Calu3 (cell line): ENCODE measurements at regions not wholly inside any gene's neighbourhood (a gene's known extent, or its start where the extent isn't known, plus 50 kb on each side); places are given as distances from the start of the nearest gene placed in this dataset.

Experiments
- BruUV-seq: library from RNA; stranded (reverse); fragments of 400-500 nt; replicated peaks from 2 replicates; lab custom pipeline; 2021; lab: Mats Ljungman, UMichigan
- CTCF ChIA-PET: fragments of 300-600 bp; sonication (Branson Sonifier 250); formaldehyde crosslinking; loops from one replicate; lab custom pipeline; 2022; ENCODE audit warnings: antibody characterized with exemption; lab: Charles Lee
- DNase-seq: peaks from one replicate; pipeline ENCODE4 v3.0.0; 2022
- H3K27ac Mint-ChIP-seq: one replicate; pipeline ENCODE4 v1.8.0; 2022; ENCODE audit warnings: mixed read lengths; ENCODE audit not compliant: unreplicated experiment
- H3K27me3 Mint-ChIP-seq: one replicate; pipeline ENCODE4 v1.8.0; 2022; ENCODE audit warnings: mixed read lengths; ENCODE audit not compliant: unreplicated experiment
- H3K36me3 Mint-ChIP-seq: one replicate; pipeline ENCODE4 v1.8.0; 2022; ENCODE audit warnings: mild to moderate bottlenecking, moderate library complexity, mixed read lengths; ENCODE audit not compliant: insufficient read depth, unreplicated experiment
- H3K4me1 Mint-ChIP-seq: one replicate; pipeline ENCODE4 v1.8.0; 2022; ENCODE audit warnings: mild to moderate bottlenecking, low read depth, mixed read lengths; ENCODE audit not compliant: unreplicated experiment
- H3K4me3 Mint-ChIP-seq: one replicate; pipeline ENCODE4 v1.8.0; 2022; ENCODE audit warnings: mild to moderate bottlenecking, low read depth, moderate library complexity, mixed read lengths; ENCODE audit not compliant: unreplicated experiment
- H3K9me3 Mint-ChIP-seq: one replicate; pipeline ENCODE4 v1.8.0; 2022; ENCODE audit warnings: low read depth, mixed read lengths; ENCODE audit not compliant: unreplicated experiment
- intact Hi-C: fragments of 100-400 bp; cut with micrococcal nuclease; formaldehyde crosslinking; loops from one replicate; pipeline ENCODE4 v1.10.0; 2022; ENCODE audit not compliant: unreplicated experiment
- TF ChIP-seq, protein P1 (sequence below): fragments of 200-600 bp; IDR thresholded peaks from one replicate; pipeline ENCODE4 v1.8.0; 2022; ENCODE audit warnings: antibody characterized with exemption; ENCODE audit not compliant: unreplicated experiment

GRCh38 chr14:101231828-101232227 lies 328.3 kb upstream of the RTL1 start:
- Mint-ChIP-seq H3K27ac (no peak overlapping the region), H3K4me3 (no peak overlapping the region), H3K36me3 (no peaks in the 10 kb centered on the region), H3K4me1 (peaks cover 11% of the 10 kb centered on the region), H3K27me3 (no peaks in the 10 kb centered on the region), H3K9me3 (no peaks in the 10 kb centered on the region)
- TF ChIP-seq, protein P1, sequence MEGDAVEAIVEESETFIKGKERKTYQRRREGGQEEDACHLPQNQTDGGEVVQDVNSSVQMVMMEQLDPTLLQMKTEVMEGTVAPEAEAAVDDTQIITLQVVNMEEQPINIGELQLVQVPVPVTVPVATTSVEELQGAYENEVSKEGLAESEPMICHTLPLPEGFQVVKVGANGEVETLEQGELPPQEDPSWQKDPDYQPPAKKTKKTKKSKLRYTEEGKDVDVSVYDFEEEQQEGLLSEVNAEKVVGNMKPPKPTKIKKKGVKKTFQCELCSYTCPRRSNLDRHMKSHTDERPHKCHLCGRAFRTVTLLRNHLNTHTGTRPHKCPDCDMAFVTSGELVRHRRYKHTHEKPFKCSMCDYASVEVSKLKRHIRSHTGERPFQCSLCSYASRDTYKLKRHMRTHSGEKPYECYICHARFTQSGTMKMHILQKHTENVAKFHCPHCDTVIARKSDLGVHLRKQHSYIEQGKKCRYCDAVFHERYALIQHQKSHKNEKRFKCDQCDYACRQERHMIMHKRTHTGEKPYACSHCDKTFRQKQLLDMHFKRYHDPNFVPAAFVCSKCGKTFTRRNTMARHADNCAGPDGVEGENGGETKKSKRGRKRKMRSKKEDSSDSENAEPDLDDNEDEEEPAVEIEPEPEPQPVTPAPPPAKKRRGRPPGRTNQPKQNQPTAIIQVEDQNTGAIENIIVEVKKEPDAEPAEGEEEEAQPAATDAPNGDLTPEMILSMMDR, result no peak
- CTCF ChIA-PET, result no interaction called here
- BruUV-seq, result no TSS peak
- DNase-seq, result no peak
- intact Hi-C loops, result loop anchor here (10.0 kb wide), 1 partner anchor 247 kb away; no protein-coding TSS in a partner anchor

DNA sequence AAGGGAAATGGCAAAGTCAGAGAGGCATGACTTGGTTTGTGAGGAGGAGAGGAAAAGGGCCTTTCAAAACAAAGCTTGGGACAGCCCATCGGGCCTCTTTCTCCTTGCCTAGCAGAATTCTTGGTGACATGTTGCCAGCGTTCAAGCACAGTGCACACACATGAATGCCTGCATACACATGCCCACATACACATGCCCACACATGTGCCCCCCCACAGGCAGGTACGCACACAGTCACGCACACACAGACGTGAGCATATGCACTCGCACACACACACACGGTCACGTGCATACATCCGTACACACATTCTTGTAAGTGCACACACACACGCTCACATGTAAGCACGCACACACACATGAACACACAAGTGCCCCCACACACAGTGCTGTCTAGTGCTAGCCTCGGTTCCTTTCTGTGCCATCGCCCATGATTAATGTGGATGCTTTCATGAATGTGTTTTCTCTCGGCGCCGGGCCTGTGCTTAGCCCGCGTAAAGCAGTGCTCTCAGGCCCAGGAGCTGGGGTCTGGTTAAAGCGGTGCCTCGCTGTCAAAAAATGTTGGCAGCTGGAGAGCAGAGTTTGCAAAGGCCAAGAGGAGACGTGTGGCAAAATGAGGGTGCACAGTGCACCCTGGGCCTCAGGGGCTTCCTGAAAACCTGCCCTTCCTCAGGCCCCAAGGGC lies 328.8 kb upstream of the DIO3 start:
- Mint-ChIP-seq H3K27ac (no peak overlapping the region), H3K4me1 (peaks cover 11% of the 10 kb centered on the region), H3K36me3 (no peaks in the 10 kb centered on the region), H3K9me3 (no peaks in the 10 kb centered on the region), H3K27me3 (no peaks in the 10 kb centered on the region), H3K4me3 (no peak overlapping the region)
- intact Hi-C loops, result loop anchor here (10.0 kb wide), 1 partner anchor 248 kb away; no protein-coding TSS in a partner anchor
- BruUV-seq, result no TSS peak
- CTCF ChIA-PET, result no interaction called here
- no peak for DNase-seq
- TF ChIP-seq, protein P1, result no peak

- TF ChIP-seq, protein P1, result no peak
- CTCF ChIA-PET, result no interaction called here
- Mint-ChIP-seq H3K4me1 (peaks cover 11% of the 10 kb centered on the region), H3K4me3 (no peak overlapping the region), H3K27me3 (no peaks in the 10 kb centered on the region), H3K36me3 (no peaks in the 10 kb centered on the region), H3K27ac (no peak overlapping the region), H3K9me3 (no peaks in the 10 kb centered on the region)
- no TSS peak for BruUV-seq
- intact Hi-C loops, result loop anchor here (10.0 kb wide), 1 partner anchor 248 kb away; no protein-coding TSS in a partner anchor
- DNase-seq, result no peak
These were observed 328.3 kb upstream of the DIO3 start for GRCh38 chr14:101233021-101233366.

DNA sequence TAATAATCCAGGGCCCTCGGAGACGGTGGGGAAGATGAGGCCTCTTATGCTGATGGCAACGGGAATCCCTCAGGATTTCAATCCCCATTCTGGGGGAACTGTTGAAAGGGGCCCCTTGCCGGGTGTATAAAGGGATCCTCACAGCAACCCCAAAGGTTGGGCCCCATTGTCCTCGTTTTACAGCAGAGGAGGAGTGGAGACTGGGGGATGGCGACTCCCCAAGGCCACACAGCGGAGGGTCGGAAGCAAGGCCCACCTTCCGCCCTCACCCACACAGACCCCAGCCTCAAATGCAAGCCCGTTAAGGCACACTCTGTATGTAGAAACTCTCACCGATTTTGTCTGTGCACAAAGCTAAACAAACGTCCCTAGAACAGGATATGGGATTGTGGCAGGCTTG lies 327.9 kb upstream of the DIO3 start:
- intact Hi-C loops, result loop anchor here (10.0 kb wide), 1 partner anchor 249 kb away; no protein-coding TSS in a partner anchor
- Mint-ChIP-seq H3K36me3 (no peaks in the 10 kb centered on the region), H3K27me3 (no peaks in the 10 kb centered on the region), H3K9me3 (no peaks in the 10 kb centered on the region), H3K27ac (no peak overlapping the region), H3K4me1 (peaks cover 11% of the 10 kb centered on the region), H3K4me3 (no peak overlapping the region)
- TF ChIP-seq, protein P1, result no peak
- BruUV-seq, result no TSS peak
- CTCF ChIA-PET, result no interaction called here
- no peak for DNase-seq
